ENCODE measurements at regions not wholly inside any gene's neighbourhood (a gene's known extent, or its start where the extent isn't known, plus 50 kb on each side); places are given as distances from the start of the nearest gene placed in this dataset.

DNA sequence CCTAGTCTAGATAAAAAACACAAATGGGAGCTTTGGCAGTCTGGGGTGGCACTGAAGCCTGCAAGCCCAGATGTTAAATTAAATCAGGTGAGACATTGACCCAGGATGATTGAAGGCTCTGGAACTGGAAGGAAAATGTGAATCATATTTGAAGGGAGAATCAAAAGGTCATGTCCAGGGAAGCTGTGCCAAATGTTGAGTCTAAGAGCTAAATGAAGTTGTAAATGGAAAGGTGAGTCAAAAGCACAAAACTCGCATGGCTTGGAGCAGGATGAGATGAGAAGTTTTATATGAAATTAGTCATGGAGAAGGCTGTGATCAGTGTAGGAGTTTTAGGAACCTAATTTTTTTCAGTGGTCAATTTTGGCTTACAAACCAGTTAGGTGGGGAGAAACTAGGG lies 301.1 kb downstream of the BLID start:
- H3K9me3 ChIP-seq (ENCODE audit: insufficient read depth, low read depth, low read length), result peaks cover 35% of the 10 kb centered on the region
- no peak overlapping the region for H3K4me3 ChIP-seq (ENCODE audit: low read length)
- no peaks in the 10 kb centered on the region for H3K36me3 ChIP-seq (ENCODE audit: insufficient read depth, low read length)
- H3K27me3 ChIP-seq (ENCODE audit: insufficient read depth, low read length), result no peaks in the 10 kb centered on the region
- WGBS, result 95% methylated on average over 1 of the region's 1 CpG
- peaks cover 4% of the 10 kb centered on the region; the same call in 1 of the 2 replicates for H3K4me1 ChIP-seq (ENCODE audit: insufficient read depth, low read length)
- no peak overlapping the region for H3K27ac ChIP-seq (ENCODE audit: low read depth, low read length)
- no peak overlapping the region for H3K9ac ChIP-seq (ENCODE audit: low read depth, low read length)

DNA sequence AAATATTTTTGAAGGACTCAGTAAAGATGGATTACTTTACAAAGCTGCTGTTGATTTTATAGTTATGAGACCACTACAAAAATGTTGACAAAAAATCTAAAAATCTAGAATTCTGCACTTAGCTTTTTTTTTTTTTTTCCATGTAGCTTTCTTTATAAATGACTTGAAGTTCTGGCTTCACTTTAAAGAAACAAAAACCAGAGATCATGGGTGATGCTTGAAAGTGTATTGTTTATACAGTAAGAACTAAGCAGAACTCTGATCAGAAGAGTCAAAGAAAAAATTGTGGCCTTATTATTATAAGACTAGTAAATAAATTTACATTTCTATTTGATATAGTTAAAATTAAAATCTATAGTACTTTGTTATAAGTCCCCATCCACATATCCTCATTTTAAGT lies 301.7 kb downstream of the BLID start:
- H3K4me1 ChIP-seq (ENCODE audit: insufficient read depth, low read length), result peaks cover 4% of the 10 kb centered on the region; the same call in 1 of the 2 replicates
- no peak overlapping the region for H3K4me3 ChIP-seq (ENCODE audit: low read length)
- no peak overlapping the region for H3K27ac ChIP-seq (ENCODE audit: low read depth, low read length)
- peaks cover 35% of the 10 kb centered on the region for H3K9me3 ChIP-seq (ENCODE audit: insufficient read depth, low read depth, low read length)
- H3K36me3 ChIP-seq (ENCODE audit: insufficient read depth, low read length), result no peaks in the 10 kb centered on the region
- no peak overlapping the region for H3K9ac ChIP-seq (ENCODE audit: low read depth, low read length)
- no peaks in the 10 kb centered on the region for H3K27me3 ChIP-seq (ENCODE audit: insufficient read depth, low read length)

DNA sequence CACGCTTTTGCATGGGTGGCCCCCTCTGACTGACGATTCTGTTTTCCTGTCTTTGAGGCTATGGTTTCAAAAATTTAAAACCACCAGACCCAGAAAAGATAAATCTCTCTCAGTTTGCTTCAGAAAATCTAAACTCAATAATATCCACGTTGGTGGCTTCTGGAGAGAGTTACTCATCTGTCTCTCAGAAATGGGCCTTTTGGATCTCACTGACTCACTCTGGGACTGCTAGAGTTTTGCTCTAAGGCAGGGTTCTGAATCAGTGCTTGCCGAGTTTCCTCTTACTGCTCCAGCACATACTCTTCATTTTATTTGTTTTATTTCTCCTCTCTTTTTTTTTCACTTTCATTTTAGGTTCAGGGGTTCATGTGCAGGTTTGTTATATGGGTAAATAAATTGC lies 305.7 kb downstream of the BLID start:
- Histone ChIP-seq H3K9ac (ENCODE audit: low read depth, low read length) (no peak overlapping the region), H3K4me1 (ENCODE audit: insufficient read depth, low read length) (peaks cover 17% of the 10 kb centered on the region), H3K27ac (ENCODE audit: low read depth, low read length) (no peak overlapping the region), H3K4me3 (ENCODE audit: low read length) (no peak overlapping the region), H3K9me3 (ENCODE audit: insufficient read depth, low read depth, low read length) (peaks cover 20% of the 10 kb centered on the region), H3K27me3 (ENCODE audit: insufficient read depth, low read length) (no peaks in the 10 kb centered on the region), H3K36me3 (ENCODE audit: insufficient read depth, low read length) (no peaks in the 10 kb centered on the region)
- WGBS, result 82% methylated on average over 4 of the region's 4 CpGs

DNA sequence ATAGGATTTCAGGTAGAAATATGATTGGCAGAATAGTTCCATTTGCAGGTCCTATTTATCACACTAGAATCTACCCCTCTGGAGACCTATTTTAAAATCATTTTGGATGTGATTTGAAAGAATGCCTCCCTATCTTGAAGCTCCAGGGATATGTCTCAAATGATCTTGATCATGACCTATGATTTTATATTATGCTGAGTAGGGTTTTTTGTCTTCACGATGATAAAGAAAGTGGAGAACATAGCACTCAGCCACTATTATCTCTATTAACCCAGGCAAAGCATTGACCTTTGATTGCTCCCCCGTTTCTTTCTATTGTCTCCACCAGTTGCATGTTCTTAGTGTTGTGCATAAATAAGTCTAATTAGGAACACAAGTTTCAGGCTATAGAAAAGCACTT lies 307.9 kb downstream of the BLID start:
- H3K4me1 ChIP-seq (ENCODE audit: insufficient read depth, low read length), result peaks cover 21% of the 10 kb centered on the region
- no peaks in the 10 kb centered on the region for H3K27me3 ChIP-seq (ENCODE audit: insufficient read depth, low read length)
- no peak overlapping the region for H3K4me3 ChIP-seq (ENCODE audit: low read length)

DNA sequence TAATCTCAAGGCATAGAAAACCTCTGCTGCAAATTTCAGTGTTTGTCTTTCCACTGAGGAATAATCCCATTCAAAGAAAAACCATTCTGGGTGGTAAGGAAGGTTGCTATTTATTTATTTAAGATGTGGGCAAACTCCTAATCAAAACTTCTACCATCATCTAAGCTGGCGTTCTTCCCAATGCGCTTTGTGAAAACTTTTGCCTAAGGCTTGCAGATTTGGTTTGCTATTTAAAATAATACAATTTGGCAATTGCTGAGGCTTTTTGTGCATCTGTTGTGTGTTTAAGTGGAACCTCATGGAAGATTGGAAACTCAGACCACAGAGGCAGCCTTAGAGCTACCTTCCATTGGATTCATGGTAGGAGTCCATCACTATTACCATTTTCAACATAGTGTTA lies 309.0 kb downstream of the BLID start:
- H3K9ac ChIP-seq (ENCODE audit: low read depth, low read length), result no peak overlapping the region
- 91% methylated on average over 2 of the region's 2 CpGs for WGBS
- H3K27ac ChIP-seq (ENCODE audit: low read depth, low read length), result no peak overlapping the region

More for the DNA sequence above, 307.9 kb downstream of the BLID start:
- no peak overlapping the region for H3K9ac ChIP-seq (ENCODE audit: low read depth, low read length)
- no CpG with 5 or more reads among the region's 2 CpGs for WGBS
- H3K36me3 ChIP-seq (ENCODE audit: insufficient read depth, low read length), result no peaks in the 10 kb centered on the region
- peaks cover 17% of the 10 kb centered on the region for H3K9me3 ChIP-seq (ENCODE audit: insufficient read depth, low read depth, low read length)
- no peak overlapping the region for H3K27ac ChIP-seq (ENCODE audit: low read depth, low read length)

DNA sequence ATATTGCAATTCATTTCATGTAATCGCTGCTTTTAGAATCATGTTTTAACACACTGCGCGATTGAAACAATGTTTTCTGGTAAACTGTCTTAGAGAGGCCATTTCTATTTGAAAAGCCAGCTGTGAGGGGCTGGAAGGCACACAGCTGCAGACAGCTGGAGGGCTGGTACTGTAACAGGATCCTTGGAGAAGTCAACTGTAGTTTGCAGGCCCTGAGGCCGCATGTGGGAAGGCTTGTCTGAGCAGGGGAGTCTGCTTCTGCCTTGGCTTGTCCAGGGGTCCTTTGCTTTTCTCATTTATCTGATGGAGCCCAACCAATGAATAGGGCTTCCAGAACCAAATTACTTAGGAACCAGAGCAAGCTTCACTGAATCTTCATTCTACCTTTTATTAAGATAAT lies 313.5 kb downstream of the BLID start:
- Histone ChIP-seq H3K9me3 (ENCODE audit: insufficient read depth, low read depth, low read length) (peaks cover 13% of the 10 kb centered on the region), H3K4me3 (ENCODE audit: low read length) (peak overlapping the region; percentile 37), H3K4me1 (ENCODE audit: insufficient read depth, low read length) (peaks cover 36% of the 10 kb centered on the region), H3K27me3 (ENCODE audit: insufficient read depth, low read length) (no peaks in the 10 kb centered on the region), H3K27ac (ENCODE audit: low read depth, low read length) (peak overlapping the region; percentile 96), H3K36me3 (ENCODE audit: insufficient read depth, low read length) (peaks cover 5% of the 10 kb centered on the region; the same call in 1 of the 2 replicates), H3K9ac (ENCODE audit: low read depth, low read length) (no peak overlapping the region; the same call in 1 of the 2 replicates)
- 39% methylated on average over 4 of the region's 4 CpGs for WGBS

More for the DNA sequence above, 309.0 kb downstream of the BLID start:
- Histone ChIP-seq H3K4me1 (ENCODE audit: insufficient read depth, low read length) (peaks cover 31% of the 10 kb centered on the region), H3K4me3 (ENCODE audit: low read length) (no peak overlapping the region), H3K27me3 (ENCODE audit: insufficient read depth, low read length) (no peaks in the 10 kb centered on the region), H3K36me3 (ENCODE audit: insufficient read depth, low read length) (no peaks in the 10 kb centered on the region), H3K9me3 (ENCODE audit: insufficient read depth, low read depth, low read length) (peaks cover 8% of the 10 kb centered on the region)

DNA sequence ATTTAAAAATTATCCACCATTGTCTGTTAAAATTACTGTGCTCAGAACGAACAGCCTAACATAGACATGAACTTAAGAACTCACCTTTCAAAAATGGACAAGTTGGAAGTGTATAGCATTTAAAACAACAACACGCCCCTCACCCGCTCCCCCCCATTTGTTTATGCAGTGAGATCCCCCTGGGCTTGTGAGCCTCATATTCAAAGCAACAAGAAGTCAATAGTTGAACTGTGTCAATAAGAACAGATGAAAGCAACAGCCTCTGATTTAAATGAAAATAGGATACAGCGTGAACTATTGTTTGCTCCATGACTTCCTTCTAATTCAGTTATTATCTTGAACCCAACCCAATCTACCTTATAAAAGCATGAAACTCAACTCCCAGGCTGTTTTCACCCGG lies 314.2 kb downstream of the BLID start:
- peaks cover 36% of the 10 kb centered on the region for H3K4me1 ChIP-seq (ENCODE audit: insufficient read depth, low read length)
- H3K36me3 ChIP-seq (ENCODE audit: insufficient read depth, low read length), result peaks cover 5% of the 10 kb centered on the region; the same call in 1 of the 2 replicates
- peak overlapping the region; percentile 75 for H3K9ac ChIP-seq (ENCODE audit: low read depth, low read length)
- no peaks in the 10 kb centered on the region for H3K27me3 ChIP-seq (ENCODE audit: insufficient read depth, low read length)
- peak overlapping the region; percentile 37 for H3K4me3 ChIP-seq (ENCODE audit: low read length)
- 5% methylated on average over 4 of the region's 5 CpGs for WGBS
- H3K9me3 ChIP-seq (ENCODE audit: insufficient read depth, low read depth, low read length), result peaks cover 13% of the 10 kb centered on the region
- H3K27ac ChIP-seq (ENCODE audit: low read depth, low read length), result peak overlapping the region; percentile 96

DNA sequence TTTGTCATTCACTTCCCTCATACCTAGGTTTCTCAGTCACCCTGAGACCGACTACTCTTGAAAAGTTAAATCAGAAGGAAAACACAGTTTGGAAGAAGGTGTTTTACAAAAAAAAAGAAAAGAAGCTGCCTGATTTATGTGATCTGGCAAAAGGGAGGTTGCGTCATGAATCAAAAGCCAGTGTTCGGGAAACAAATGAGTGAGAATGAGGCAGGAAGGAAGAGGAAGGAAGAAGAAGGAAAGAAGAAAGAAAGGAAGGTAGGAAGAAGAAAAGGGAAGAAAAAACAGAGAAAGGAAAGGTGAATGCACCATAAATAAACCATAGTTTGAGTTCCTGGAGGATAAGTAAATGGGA lies 314.6 kb downstream of the BLID start:
- H3K9me3 ChIP-seq (ENCODE audit: insufficient read depth, low read depth, low read length), result peaks cover 13% of the 10 kb centered on the region
- H3K4me1 ChIP-seq (ENCODE audit: insufficient read depth, low read length), result peaks cover 36% of the 10 kb centered on the region
- peak overlapping the region; percentile 75 for H3K9ac ChIP-seq (ENCODE audit: low read depth, low read length)
- peak overlapping the region; percentile 96 for H3K27ac ChIP-seq (ENCODE audit: low read depth, low read length)
- peak overlapping the region; percentile 37 for H3K4me3 ChIP-seq (ENCODE audit: low read length)
- H3K27me3 ChIP-seq (ENCODE audit: insufficient read depth, low read length), result no peaks in the 10 kb centered on the region
- WGBS, result 12% methylated on average over 3 of the region's 3 CpGs
- peaks cover 5% of the 10 kb centered on the region; the same call in 1 of the 2 replicates for H3K36me3 ChIP-seq (ENCODE audit: insufficient read depth, low read length)

DNA sequence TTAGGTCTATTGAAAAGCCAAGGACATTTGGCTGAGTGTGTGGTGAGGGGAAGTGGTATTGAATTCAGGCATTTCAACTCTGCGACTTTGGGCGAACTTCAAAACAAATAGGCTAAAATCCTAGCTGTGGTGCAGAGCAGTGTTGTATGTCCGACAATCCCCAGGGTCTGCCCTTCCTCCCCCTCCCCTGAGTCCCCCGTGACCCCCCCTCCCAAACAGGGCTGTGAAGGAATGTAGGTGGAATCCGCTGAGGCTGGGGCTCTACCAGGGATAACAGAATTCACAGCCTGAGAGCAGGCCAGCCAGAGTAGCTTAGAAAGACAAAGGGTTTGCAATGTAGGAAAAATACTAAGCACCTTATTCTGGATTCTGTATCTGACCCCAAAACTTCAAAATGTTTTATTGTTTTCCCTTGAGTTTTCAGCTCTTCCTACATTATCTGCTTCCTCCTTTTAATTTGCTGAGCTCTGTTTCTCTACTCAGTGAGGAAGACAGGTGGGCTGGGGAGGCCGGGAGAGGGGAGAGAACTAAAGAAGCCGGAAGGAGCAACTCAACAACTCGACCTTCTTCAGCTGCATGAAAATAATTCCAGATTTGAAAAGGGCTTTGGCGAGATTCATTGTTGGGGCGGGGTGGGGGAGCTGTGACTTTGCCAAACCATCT lies 315.2 kb downstream of the BLID start:
- Histone ChIP-seq H3K36me3 (ENCODE audit: insufficient read depth, low read length) (peaks cover 5% of the 10 kb centered on the region; the same call in 1 of the 2 replicates), H3K27ac (ENCODE audit: low read depth, low read length) (peak overlapping the region; percentile 96), H3K27me3 (ENCODE audit: insufficient read depth, low read length) (no peaks in the 10 kb centered on the region), H3K9me3 (ENCODE audit: insufficient read depth, low read depth, low read length) (peaks cover 13% of the 10 kb centered on the region), H3K4me3 (ENCODE audit: low read length) (peak overlapping the region; percentile 37), H3K4me1 (ENCODE audit: insufficient read depth, low read length) (peaks cover 36% of the 10 kb centered on the region), H3K9ac (ENCODE audit: low read depth, low read length) (peak overlapping the region; percentile 75)
- WGBS, result 3% methylated on average over 7 of the region's 10 CpGs

DNA sequence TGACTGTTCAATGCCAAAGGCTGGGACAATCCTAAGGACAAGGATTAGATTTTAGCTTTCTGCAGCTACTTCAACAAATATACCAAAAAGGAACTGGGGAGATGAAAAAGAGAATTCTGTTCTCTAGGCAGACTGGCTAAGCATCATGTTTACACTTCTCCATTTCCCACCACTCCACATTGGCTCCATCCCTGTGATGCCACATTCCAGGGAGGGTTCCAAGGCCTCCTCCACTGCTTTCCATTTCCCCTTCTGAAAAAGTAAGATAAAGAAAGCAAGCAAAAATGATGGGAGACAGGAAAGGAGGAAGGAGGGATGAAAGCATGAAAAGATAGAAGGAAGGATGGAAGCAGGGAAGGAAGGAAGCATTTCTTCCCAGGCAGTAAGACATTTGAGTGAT lies 315.8 kb downstream of the BLID start:
- H3K27ac ChIP-seq (ENCODE audit: low read depth, low read length), result peak overlapping the region; percentile 96
- H3K36me3 ChIP-seq (ENCODE audit: insufficient read depth, low read length), result peaks cover 5% of the 10 kb centered on the region; the same call in 1 of the 2 replicates
- H3K9ac ChIP-seq (ENCODE audit: low read depth, low read length), result peak overlapping the region; percentile 47; the same call in 1 of the 2 replicates

DNA sequence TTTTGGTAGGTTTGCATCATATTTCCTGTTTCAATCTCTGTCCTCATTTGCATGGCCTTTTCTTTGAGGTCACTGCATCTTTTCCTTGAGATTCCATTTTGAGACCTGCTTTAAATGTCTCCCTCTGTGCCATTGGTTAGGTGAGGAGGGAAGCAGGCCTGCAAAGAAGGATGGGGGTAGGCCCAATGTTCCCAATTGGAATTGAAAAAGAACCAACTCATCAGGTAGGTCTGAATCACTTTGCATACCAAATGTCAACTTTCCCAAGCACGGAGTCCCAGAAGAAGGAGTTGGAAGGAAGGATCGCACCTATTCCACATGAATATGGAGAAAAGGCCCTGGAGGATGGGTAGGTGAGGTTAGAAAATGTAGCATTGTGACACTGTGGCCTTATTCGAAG lies 318.5 kb downstream of the BLID start:
- Histone ChIP-seq H3K4me3 (ENCODE audit: low read length) (no peak overlapping the region), H3K27me3 (ENCODE audit: insufficient read depth, low read length) (no peaks in the 10 kb centered on the region)
- WGBS, result 85% methylated on average over 2 of the region's 3 CpGs

More for the DNA sequence above, 315.8 kb downstream of the BLID start:
- peak overlapping the region; percentile 3; the same call in 1 of the 2 replicates for H3K4me3 ChIP-seq (ENCODE audit: low read length)
- H3K9me3 ChIP-seq (ENCODE audit: insufficient read depth, low read depth, low read length), result peaks cover 13% of the 10 kb centered on the region
- peaks cover 36% of the 10 kb centered on the region for H3K4me1 ChIP-seq (ENCODE audit: insufficient read depth, low read length)
- no peaks in the 10 kb centered on the region for H3K27me3 ChIP-seq (ENCODE audit: insufficient read depth, low read length)

More for the DNA sequence above, 318.5 kb downstream of the BLID start:
- no peak overlapping the region for H3K27ac ChIP-seq (ENCODE audit: low read depth, low read length)
- H3K36me3 ChIP-seq (ENCODE audit: insufficient read depth, low read length), result peaks cover 5% of the 10 kb centered on the region; the same call in 1 of the 2 replicates
- no peak overlapping the region for H3K9ac ChIP-seq (ENCODE audit: low read depth, low read length)
- H3K9me3 ChIP-seq (ENCODE audit: insufficient read depth, low read depth, low read length), result peaks cover 13% of the 10 kb centered on the region
- peaks cover 26% of the 10 kb centered on the region for H3K4me1 ChIP-seq (ENCODE audit: insufficient read depth, low read length)

Measured in HUES64 (cell line).